ENCODE measurements at regions not wholly inside any gene's neighbourhood (a gene's known extent, or its start where the extent isn't known, plus 50 kb on each side); places are given as distances from the start of the nearest gene placed in this dataset.

DNA sequence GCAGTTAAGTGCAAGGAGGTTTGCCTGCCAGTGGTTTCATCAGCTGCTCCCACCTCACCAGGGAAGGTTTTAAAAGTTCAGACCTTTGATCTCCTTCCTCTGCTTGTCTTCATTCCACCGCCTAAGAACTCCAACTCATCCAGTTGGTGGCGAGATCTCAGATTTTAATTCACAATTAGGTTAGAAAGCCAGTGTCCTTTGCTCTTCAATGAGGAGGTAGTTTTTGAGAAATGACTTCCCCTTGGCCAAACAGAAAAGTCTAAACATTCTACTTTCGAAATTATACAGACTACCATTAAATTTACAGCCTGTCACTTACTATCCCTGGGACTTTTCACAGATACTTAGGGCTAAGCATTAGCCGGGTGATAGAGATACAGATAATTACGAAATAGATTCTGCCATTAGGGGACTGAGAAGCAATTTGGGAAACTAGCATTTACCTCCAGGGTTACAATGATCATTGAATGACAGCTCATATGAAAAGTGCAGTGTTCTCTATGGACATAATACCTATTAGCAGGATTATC is 513.4 kb upstream of the GHITM start:
- no peak for TF ChIP-seq POLR2A (IDR thresholded peaks at IDR 0.05)
- TF ChIP-seq, protein P1, sequence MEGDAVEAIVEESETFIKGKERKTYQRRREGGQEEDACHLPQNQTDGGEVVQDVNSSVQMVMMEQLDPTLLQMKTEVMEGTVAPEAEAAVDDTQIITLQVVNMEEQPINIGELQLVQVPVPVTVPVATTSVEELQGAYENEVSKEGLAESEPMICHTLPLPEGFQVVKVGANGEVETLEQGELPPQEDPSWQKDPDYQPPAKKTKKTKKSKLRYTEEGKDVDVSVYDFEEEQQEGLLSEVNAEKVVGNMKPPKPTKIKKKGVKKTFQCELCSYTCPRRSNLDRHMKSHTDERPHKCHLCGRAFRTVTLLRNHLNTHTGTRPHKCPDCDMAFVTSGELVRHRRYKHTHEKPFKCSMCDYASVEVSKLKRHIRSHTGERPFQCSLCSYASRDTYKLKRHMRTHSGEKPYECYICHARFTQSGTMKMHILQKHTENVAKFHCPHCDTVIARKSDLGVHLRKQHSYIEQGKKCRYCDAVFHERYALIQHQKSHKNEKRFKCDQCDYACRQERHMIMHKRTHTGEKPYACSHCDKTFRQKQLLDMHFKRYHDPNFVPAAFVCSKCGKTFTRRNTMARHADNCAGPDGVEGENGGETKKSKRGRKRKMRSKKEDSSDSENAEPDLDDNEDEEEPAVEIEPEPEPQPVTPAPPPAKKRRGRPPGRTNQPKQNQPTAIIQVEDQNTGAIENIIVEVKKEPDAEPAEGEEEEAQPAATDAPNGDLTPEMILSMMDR (IDR thresholded peaks at IDR 0.05) = no peak

All from heart left ventricle (tissue), 13 donors.